Stimulated activated naive B cell treated with anti-CD40 and anti-IgM and Interleukin-4, amounts not matched to agents 10 μg/mL and 1 μg/mL and 100 μg/mL, for 72 hours (primary cell): ENCODE measurements at regions not wholly inside any gene's neighbourhood (a gene's known extent, or its start where the extent isn't known, plus 50 kb on each side); places are given as distances from the start of the nearest gene placed in this dataset.
"Not testable (repeated sequence)": the region's sequence is repeated elsewhere in the genome, so short reads cannot be mapped to it uniquely, and the experiment has no call there.

ENCODE experiments used
- ATAC-seq, 2 donors: fragments of 150-1000 bp; cut with Tn5 transposase; replicated peaks; 2 replicates each; pipeline ENCODE4 v1.10.0; 2021; ENCODE audit warnings: moderate library complexity in 1 of 2
- DNase-seq: peaks from one replicate; pipeline ENCODE4 v3.0.0; 2021
- H3K27ac Mint-ChIP-seq: one replicate; pipeline ENCODE4 v1.8.0; 2022; ENCODE audit warnings: mild to moderate bottlenecking, mixed read lengths
- H3K27me3 Mint-ChIP-seq, 2 donors: one replicate each; pipeline ENCODE4 v1.8.0; 2022; ENCODE audit warnings: mixed read lengths in 2 of 2
- H3K36me3 Mint-ChIP-seq, 2 donors: one replicate each; pipeline ENCODE4 v1.8.0; 2022; ENCODE audit warnings: mixed read lengths in 2 of 2, mild to moderate bottlenecking in 1 of 2
- H3K4me1 Mint-ChIP-seq, 2 donors: one replicate each; pipeline ENCODE4 v1.8.0; 2022; ENCODE audit warnings: mixed read lengths in 2 of 2, mild to moderate bottlenecking in 1 of 2
- H3K4me3 Mint-ChIP-seq, 2 donors: one replicate each; pipeline ENCODE4 v1.8.0; 2022; ENCODE audit warnings: mild to moderate bottlenecking in 2 of 2, mixed read lengths in 2 of 2, moderate library complexity in 1 of 2
- H3K9me3 Mint-ChIP-seq, 2 donors: one replicate each; pipeline ENCODE4 v1.8.0; 2022; ENCODE audit warnings: mixed read lengths in 2 of 2, mild to moderate bottlenecking in 1 of 2

GRCh38 chr6:103855750-103856149, 1004.0 kb downstream of the HACE1 start:
- Mint-ChIP-seq H3K27ac (no peak overlapping the region), H3K27me3 (no peaks in the 10 kb centered on the region), H3K36me3 (no peaks in the 10 kb centered on the region), H3K9me3 (no peaks in the 10 kb centered on the region), H3K4me3 (no peak overlapping the region), H3K4me1 (no peaks in the 10 kb centered on the region)
- ATAC-seq (no peak), DNase-seq (no peak)

- H3K4me1 Mint-ChIP-seq: no peaks in the 10 kb centered on the region
- no peaks in the 10 kb centered on the region for H3K27me3 Mint-ChIP-seq
- H3K36me3 Mint-ChIP-seq: no peaks in the 10 kb centered on the region
- H3K27ac Mint-ChIP-seq: no peak overlapping the region
- no peak for ATAC-seq
- no peak overlapping the region for H3K4me3 Mint-ChIP-seq
- no peak for DNase-seq
- no peaks in the 10 kb centered on the region for H3K9me3 Mint-ChIP-seq
These were observed 1005.7 kb downstream of the HACE1 start for GRCh38 chr6:103854059-103854458.

GRCh38 chr6:103838457-103838856, 1021.3 kb downstream of the HACE1 start:
- Mint-ChIP-seq H3K9me3 (peaks cover 0 to 4% of the 10 kb centered on the region in 2 donors), H3K27ac (no peak overlapping the region), H3K36me3 (no peaks in the 10 kb centered on the region), H3K4me3 (no peak overlapping the region), H3K4me1 (no peaks in the 10 kb centered on the region), H3K27me3 (no peaks in the 10 kb centered on the region)
- DNase-seq: no peak
- ATAC-seq: no peak

- no peak overlapping the region for H3K27ac Mint-ChIP-seq
- no peak for ATAC-seq
- H3K36me3 Mint-ChIP-seq: no peaks in the 10 kb centered on the region
- no peak overlapping the region for H3K4me3 Mint-ChIP-seq
- H3K4me1 Mint-ChIP-seq: no peaks in the 10 kb centered on the region
- no peak for DNase-seq
- peaks cover 0 to 5% of the 10 kb centered on the region in 2 donors for H3K9me3 Mint-ChIP-seq
- H3K27me3 Mint-ChIP-seq: no peaks in the 10 kb centered on the region
These were observed 1033.5 kb downstream of the HACE1 start for GRCh38 chr6:103826209-103826608.

- peaks cover 0 to 11% of the 10 kb centered on the region in 2 donors for H3K9me3 Mint-ChIP-seq
- no peaks in the 10 kb centered on the region for H3K4me1 Mint-ChIP-seq
- no peaks in the 10 kb centered on the region for H3K36me3 Mint-ChIP-seq
- no peak for ATAC-seq
- DNase-seq: no peak
- no peak overlapping the region for H3K4me3 Mint-ChIP-seq
- H3K27me3 Mint-ChIP-seq: no peaks in the 10 kb centered on the region
- H3K27ac Mint-ChIP-seq: no peak overlapping the region
These were observed 1039.6 kb downstream of the HACE1 start for GRCh38 chr6:103820148-103820547.

GRCh38 chr6:103819509-103819908, 1040.2 kb downstream of the HACE1 start:
- Mint-ChIP-seq H3K27me3 (no peaks in the 10 kb centered on the region), H3K4me3 (no peak overlapping the region), H3K27ac (no peak overlapping the region), H3K36me3 (no peaks in the 10 kb centered on the region), H3K4me1 (no peaks in the 10 kb centered on the region), H3K9me3 (peaks cover 0 to 11% of the 10 kb centered on the region in 2 donors)
- ATAC-seq (no peak), DNase-seq (no peak)

GRCh38 chr6:103812970-103813369, 1046.7 kb downstream of the HACE1 start:
- ATAC-seq (no peak), DNase-seq (no peak)
- Mint-ChIP-seq H3K36me3 (no peaks in the 10 kb centered on the region), H3K27me3 (no peaks in the 10 kb centered on the region), H3K27ac (no peak overlapping the region), H3K4me1 (no peaks in the 10 kb centered on the region), H3K9me3 (peaks cover 0 to 2% of the 10 kb centered on the region in 2 donors), H3K4me3 (no peak overlapping the region)

GRCh38 chr6:103801901-103802479, 1057.7 kb downstream of the HACE1 start:
- H3K27me3 Mint-ChIP-seq, H3K36me3 Mint-ChIP-seq, ATAC-seq, H3K4me3 Mint-ChIP-seq, H3K4me1 Mint-ChIP-seq, H3K27ac Mint-ChIP-seq, DNase-seq: not testable (repeated sequence)
- peaks cover 5 to 13% of the 10 kb centered on the region in 2 donors for H3K9me3 Mint-ChIP-seq

- ATAC-seq (no peak), DNase-seq (no peak)
- no peaks in the 10 kb centered on the region for H3K36me3 Mint-ChIP-seq
- H3K4me1 Mint-ChIP-seq: no peaks in the 10 kb centered on the region
- no peaks in the 10 kb centered on the region for H3K27me3 Mint-ChIP-seq
- H3K27ac Mint-ChIP-seq: no peak overlapping the region
- H3K4me3 Mint-ChIP-seq: no peak overlapping the region
- peaks cover 0 to 13% of the 10 kb centered on the region in 2 donors for H3K9me3 Mint-ChIP-seq
These were observed 1059.6 kb downstream of the HACE1 start for GRCh38 chr6:103799971-103800670.

GRCh38 chr6:103798166-103798565, 1061.6 kb downstream of the HACE1 start:
- no peaks in the 10 kb centered on the region for H3K4me1 Mint-ChIP-seq
- H3K27me3 Mint-ChIP-seq: no peaks in the 10 kb centered on the region
- H3K4me3 Mint-ChIP-seq: no peak overlapping the region
- H3K36me3 Mint-ChIP-seq: no peaks in the 10 kb centered on the region
- ATAC-seq (no peak), DNase-seq (no peak)
- H3K9me3 Mint-ChIP-seq: peaks cover 2 to 7% of the 10 kb centered on the region in 2 donors
- H3K27ac Mint-ChIP-seq: no peak overlapping the region

GRCh38 chr6:103797738-103798137, 1062.0 kb downstream of the HACE1 start:
- DNase-seq (no peak), ATAC-seq (no peak)
- no peaks in the 10 kb centered on the region for H3K27me3 Mint-ChIP-seq
- H3K4me3 Mint-ChIP-seq: no peak overlapping the region
- H3K9me3 Mint-ChIP-seq: peaks cover 2 to 3% of the 10 kb centered on the region in 2 donors
- H3K4me1 Mint-ChIP-seq: no peaks in the 10 kb centered on the region
- H3K36me3 Mint-ChIP-seq: no peaks in the 10 kb centered on the region
- no peak overlapping the region for H3K27ac Mint-ChIP-seq

- ATAC-seq: no peak
- peaks cover 0 to 3% of the 10 kb centered on the region in 2 donors for H3K9me3 Mint-ChIP-seq
- H3K4me3 Mint-ChIP-seq: no peak overlapping the region
- no peaks in the 10 kb centered on the region for H3K27me3 Mint-ChIP-seq
- H3K4me1 Mint-ChIP-seq: no peaks in the 10 kb centered on the region
- DNase-seq: no peak
- H3K36me3 Mint-ChIP-seq: no peaks in the 10 kb centered on the region
- H3K27ac Mint-ChIP-seq: no peak overlapping the region
These were observed 1068.3 kb downstream of the HACE1 start for GRCh38 chr6:103791458-103791857.

- no peak for DNase-seq
- Mint-ChIP-seq H3K27ac (no peak overlapping the region), H3K4me3 (no peak overlapping the region), H3K4me1 (no peaks in the 10 kb centered on the region), H3K27me3 (no peaks in the 10 kb centered on the region), H3K9me3 (peaks cover 0 to 1% of the 10 kb centered on the region in 2 donors), H3K36me3 (no peaks in the 10 kb centered on the region)
- ATAC-seq: no peak
These were observed 1075.6 kb downstream of the HACE1 start for GRCh38 chr6:103784117-103784516.

GRCh38 chr6:103783329-103783728, 1076.4 kb downstream of the HACE1 start:
- Mint-ChIP-seq H3K27ac (no peak overlapping the region), H3K4me1 (no peaks in the 10 kb centered on the region), H3K9me3 (peaks cover 0 to 1% of the 10 kb centered on the region in 2 donors), H3K4me3 (no peak overlapping the region), H3K36me3 (no peaks in the 10 kb centered on the region), H3K27me3 (no peaks in the 10 kb centered on the region)
- ATAC-seq (no peak), DNase-seq (no peak)

- no peak for DNase-seq
- Mint-ChIP-seq H3K4me1 (no peaks in the 10 kb centered on the region), H3K36me3 (no peaks in the 10 kb centered on the region), H3K27ac (no peak overlapping the region), H3K9me3 (peaks cover 0 to 3% of the 10 kb centered on the region in 2 donors), H3K4me3 (no peak overlapping the region), H3K27me3 (no peaks in the 10 kb centered on the region)
- no peak for ATAC-seq
These were observed 1090.3 kb downstream of the HACE1 start for GRCh38 chr6:103769431-103769830.
